Right lobe of liver (tissue), 6 donors: ENCODE measurements at regions not wholly inside any gene's neighbourhood (a gene's known extent, or its start where the extent isn't known, plus 50 kb on each side); places are given as distances from the start of the nearest gene placed in this dataset.

Experiments
- ATAC-seq, 4 donors: fragments of 200-7000 bp; cut with Tn5 transposase; one replicate each; pipeline ENCODE4 v1.9.1; 2020; ENCODE audit warnings: mild to moderate bottlenecking in 4 of 4, moderate library complexity in 4 of 4
- DNase-seq, 3 donors: peaks; one replicate each; pipeline ENCODE4 v3.0.0-alpha.2; 2020
- H3K27ac ChIP-seq, 3 donors: fragments of 200-600 bp; one replicate each; pipeline ENCODE4 v1.8.0; 2022
- H3K27me3 ChIP-seq, 2 donors: fragments of 200-600 bp; one replicate each; pipeline ENCODE4 v1.8.0; 2022
- H3K36me3 ChIP-seq, 4 donors: fragments of 200-600 bp; sonication (generic) in 1 of 4; one replicate each; pipeline versions ENCODE4 v1.5.1 to v1.8.0; 2017 to 2022; ENCODE audit warnings: control low read depth in 1 of 4
- H3K4me1 ChIP-seq, 4 donors: fragments of 200-600 bp; sonication (generic) in 1 of 4; one replicate each; pipeline versions ENCODE4 v1.5.1 to v1.8.0; 2017 to 2022; ENCODE audit warnings: control low read depth in 1 of 4
- H3K4me3 ChIP-seq, 3 donors: fragments of 200-600 bp; one replicate each; pipeline ENCODE4 v1.8.0; 2022
- H3K9me3 ChIP-seq, 4 donors: fragments of 200-600 bp; sonication (generic) in 1 of 4; one replicate each; pipeline versions ENCODE4 v1.5.1 to v1.8.0; 2017 to 2022; ENCODE audit warnings: control low read depth in 1 of 4
- CTCF ChIP-seq, 4 donors: fragments of 200-600 bp in 3 of 4; fragments of 450-650 bp in 1 of 4; IDR thresholded peaks; one replicate each; pipeline versions ENCODE4 v1.5.1 to v1.8.0; 2016 to 2022; ENCODE audit warnings: antibody characterized with exemption in 4 of 4, mild to moderate bottlenecking in 2 of 4
- POLR2A ChIP-seq: fragments of 450-650 bp; IDR thresholded peaks from one replicate; pipeline ENCODE4 v1.6.1; 2017; ENCODE audit warnings: antibody characterized with exemption, mild to moderate bottlenecking
- WGBS: methylation state at CpG from one replicate; pipeline ENCODE4 v1.1.6; 2018; ENCODE audit warnings: low coverage, low lambda C conversion rate; ENCODE audit not compliant: insufficient coverage; ENCODE audit errors: missing lambda C conversion rate; 5-methylcytosine and 5-hydroxymethylcytosine counted together
- intact Hi-C, 2 donors: fragments of 100-400 bp; cut with DNase I; formaldehyde crosslinking; loops; one replicate each; pipeline versions ENCODE4 v1.11.2 to v1.14.1; 2022
- donor health status: DM: no; HTN: yes; CAD: no.
- donor health status: DM: no; HTN: no; CAD: no.
- donor health status: DM: no; HTN: no; CAD: no.
- donor health status: DM: no; HTN: yes; CAD: no.
- donor health status: DM: no; HTN: yes; CAD: no.

GRCh38 chr3:74149466-74149865 lies 465.0 kb downstream of the CNTN3 start:
- no peak overlapping the region for H3K4me3 ChIP-seq
- no peaks in the 10 kb centered on the region for H3K36me3 ChIP-seq
- no peak for TF ChIP-seq CTCF (IDR thresholded peaks at IDR 0.05)
- TF ChIP-seq POLR2A: no peak
- ATAC-seq (no peak), DNase-seq (no peak)
- intact Hi-C loops: no loop called here
- H3K4me1 ChIP-seq: no peaks in the 10 kb centered on the region
- H3K27me3 ChIP-seq: no peaks in the 10 kb centered on the region
- no peak overlapping the region for H3K27ac ChIP-seq
- no peaks in the 10 kb centered on the region for H3K9me3 ChIP-seq

GRCh38 chr3:74145277-74145676 lies 469.2 kb downstream of the CNTN3 start:
- Histone ChIP-seq H3K4me3 (no peak overlapping the region), H3K27ac (no peak overlapping the region), H3K27me3 (no peaks in the 10 kb centered on the region), H3K4me1 (no peaks in the 10 kb centered on the region), H3K36me3 (no peaks in the 10 kb centered on the region), H3K9me3 (no peaks in the 10 kb centered on the region)
- TF ChIP-seq CTCF (IDR thresholded peaks at IDR 0.05) (no peak), POLR2A (no peak)
- ATAC-seq: no peak
- no peak for DNase-seq
- 28% methylated on average over 1 of the region's 1 CpG for WGBS
- intact Hi-C loops: no loop called here

GRCh38 chr3:74139648-74140047 lies 474.8 kb downstream of the CNTN3 start:
- H3K27ac ChIP-seq: no peak overlapping the region
- no peaks in the 10 kb centered on the region for H3K36me3 ChIP-seq
- H3K9me3 ChIP-seq: no peaks in the 10 kb centered on the region
- peak in 2 of 4 donors; percentile 23 to 37 for ATAC-seq
- no peaks in the 10 kb centered on the region for H3K4me1 ChIP-seq
- intact Hi-C loops: no loop called here
- WGBS: 47% methylated on average over 3 of the region's 3 CpGs
- no peak for DNase-seq
- H3K4me3 ChIP-seq: no peak overlapping the region
- TF ChIP-seq POLR2A (no peak), CTCF (IDR thresholded peaks at IDR 0.05) (peak in 2 of 4 donors; percentile 5 to 18)
- H3K27me3 ChIP-seq: no peaks in the 10 kb centered on the region

GRCh38 chr3:74137790-74138189 lies 476.7 kb downstream of the CNTN3 start:
- no peak overlapping the region for H3K27ac ChIP-seq
- H3K9me3 ChIP-seq: no peaks in the 10 kb centered on the region
- H3K4me3 ChIP-seq: no peak overlapping the region
- H3K27me3 ChIP-seq: no peaks in the 10 kb centered on the region
- TF ChIP-seq CTCF (IDR thresholded peaks at IDR 0.05) (no peak), POLR2A (no peak)
- no peak for DNase-seq
- no peaks in the 10 kb centered on the region for H3K36me3 ChIP-seq
- ATAC-seq: no peak
- intact Hi-C loops: no loop called here
- no peaks in the 10 kb centered on the region for H3K4me1 ChIP-seq

GRCh38 chr3:74135808-74136207 lies 478.7 kb downstream of the CNTN3 start:
- no peak overlapping the region for H3K4me3 ChIP-seq
- no peaks in the 10 kb centered on the region for H3K27me3 ChIP-seq
- H3K4me1 ChIP-seq: no peaks in the 10 kb centered on the region
- H3K9me3 ChIP-seq: no peaks in the 10 kb centered on the region
- no peaks in the 10 kb centered on the region for H3K36me3 ChIP-seq
- TF ChIP-seq POLR2A: no peak
- no peak for TF ChIP-seq CTCF (IDR thresholded peaks at IDR 0.05)
- intact Hi-C loops: no loop called here
- H3K27ac ChIP-seq: no peak overlapping the region
- DNase-seq (no peak), ATAC-seq (no peak)
- 81% methylated on average over 8 of the region's 8 CpGs for WGBS
